ENCODE measurements at regions not wholly inside any gene's neighbourhood (a gene's known extent, or its start where the extent isn't known, plus 50 kb on each side); places are given as distances from the start of the nearest gene placed in this dataset.
"Not testable (repeated sequence)": the region's sequence is repeated elsewhere in the genome, so short reads cannot be mapped to it uniquely, and the experiment has no call there.

DNA sequence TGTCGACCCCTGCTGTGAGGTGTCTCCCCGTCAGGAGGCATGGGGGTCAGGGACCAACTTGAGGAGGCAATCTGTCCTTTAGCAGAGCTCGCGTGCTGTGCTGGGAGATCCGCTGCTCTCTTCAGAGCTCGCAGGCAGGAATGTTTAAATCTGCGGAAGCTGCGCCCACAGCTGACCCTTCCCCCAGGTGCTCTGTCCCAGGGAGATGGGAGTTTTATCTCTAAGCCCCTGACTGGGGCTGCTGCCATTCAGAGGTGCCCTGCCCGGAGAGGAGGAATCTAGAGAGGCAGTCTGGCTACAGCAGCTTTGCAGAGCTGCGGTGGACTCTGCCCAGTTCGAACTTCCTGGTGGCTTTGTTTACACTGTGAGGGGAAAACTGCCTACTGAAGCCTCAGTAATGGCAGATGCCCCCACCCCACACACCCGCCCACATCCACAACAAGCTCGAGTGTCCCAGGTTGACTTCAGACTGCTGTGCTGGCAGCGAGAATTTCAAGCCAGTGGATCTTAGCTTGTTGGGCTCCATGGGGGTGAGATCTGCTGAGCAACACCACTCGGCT lies 133.1 kb downstream of the CENPC start:
- not testable (repeated sequence) for DNase-seq (ENCODE audit: low read depth)

DNA sequence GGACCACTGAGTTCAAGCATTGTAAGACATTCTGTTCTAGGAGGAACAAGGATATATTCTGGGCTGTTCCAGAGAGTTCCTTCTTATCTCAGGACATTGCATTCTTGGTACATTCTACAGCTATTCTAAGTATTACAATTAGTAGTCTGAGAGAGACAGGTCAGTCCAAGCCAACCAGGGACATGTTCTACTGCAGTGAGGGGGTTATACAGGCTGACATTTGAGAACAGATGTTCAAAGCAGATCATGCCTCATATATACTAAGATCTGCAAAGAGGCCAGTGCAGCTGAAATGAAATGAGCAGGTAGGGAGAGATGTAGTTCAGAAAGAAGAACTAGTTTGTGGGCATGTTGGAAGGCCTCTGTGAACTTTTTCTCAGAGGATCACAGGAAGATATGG lies 142.0 kb downstream of the CENPC start:
- DNase-seq (ENCODE audit: low read depth), result no peak

DNA sequence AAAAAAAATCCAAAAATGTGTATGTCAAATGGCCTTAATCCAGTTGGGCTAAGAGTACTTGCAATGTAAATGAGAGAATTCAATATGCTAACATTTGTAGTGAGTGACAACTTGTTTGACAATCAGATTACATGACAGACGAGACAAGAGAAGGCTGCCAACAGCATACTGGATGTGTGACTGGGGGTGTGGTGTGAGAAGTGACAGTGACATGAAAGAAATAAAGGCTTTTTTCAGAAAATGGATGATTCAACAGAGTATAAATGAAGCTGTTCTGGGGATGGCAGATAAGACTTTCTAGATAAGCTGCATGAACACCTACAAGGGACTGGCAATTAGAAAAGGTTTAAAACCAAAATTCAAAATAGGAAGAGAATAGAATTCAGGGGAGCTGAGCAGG lies 143.4 kb downstream of the CENPC start:
- DNase-seq (ENCODE audit: low read depth), result no peak

DNA sequence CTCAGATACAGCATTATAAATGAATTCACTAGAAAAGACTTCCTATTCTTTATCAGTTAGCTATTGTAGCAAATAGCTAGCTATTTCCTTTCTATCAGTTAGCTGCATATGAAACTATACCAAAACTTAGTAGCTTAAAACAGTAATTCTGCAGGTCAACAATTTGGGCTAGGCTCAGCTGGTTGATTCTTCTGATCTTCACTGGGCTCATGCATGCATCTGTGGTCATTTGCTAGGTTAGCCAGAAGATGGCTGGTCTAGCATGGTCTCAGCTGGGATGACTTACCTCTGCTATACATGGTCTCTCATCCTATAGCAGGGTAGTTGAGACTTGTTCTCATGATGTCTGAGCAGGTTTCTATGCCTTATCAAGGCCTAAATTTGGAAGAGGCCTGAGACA lies 147.4 kb downstream of the CENPC start:
- no peak for DNase-seq (ENCODE audit: low read depth)

DNA sequence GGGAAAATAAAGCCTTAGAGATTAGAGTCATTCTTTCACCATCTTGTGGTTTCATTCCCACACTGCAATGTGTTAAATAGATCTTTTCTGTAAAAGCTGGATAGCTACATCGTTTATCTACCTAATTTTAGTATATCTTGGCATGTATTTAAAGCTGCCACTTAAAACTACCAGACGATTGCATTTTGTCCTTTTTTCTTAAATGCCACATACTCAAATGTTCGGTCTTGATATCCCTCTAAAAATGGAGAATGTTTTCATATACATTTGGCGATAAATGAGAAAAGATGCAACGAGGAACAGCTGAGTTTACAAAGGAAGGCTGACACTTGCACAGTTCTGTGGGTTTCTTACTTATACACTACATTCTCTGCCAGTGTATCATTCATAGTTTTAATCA lies 148.3 kb downstream of the CENPC start:
- no peak for DNase-seq (ENCODE audit: low read depth)

DNA sequence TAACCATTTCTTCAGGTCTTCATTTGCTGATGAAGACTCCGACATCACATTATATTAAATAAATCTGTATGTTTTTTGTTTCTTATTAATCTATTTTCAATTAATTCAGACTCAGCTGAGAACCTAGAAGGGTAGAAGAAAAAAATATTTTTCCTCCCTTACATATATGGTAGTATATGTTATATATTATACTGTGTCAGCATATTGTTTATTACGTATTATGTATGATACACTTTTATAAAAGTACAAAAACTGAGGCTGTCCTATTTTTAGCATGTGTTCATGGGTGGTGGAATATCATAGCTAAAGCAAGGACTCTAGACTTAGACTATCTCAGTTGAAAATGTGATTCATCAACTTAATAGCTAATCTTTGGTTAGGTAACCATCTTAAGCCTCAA lies 149.3 kb downstream of the CENPC start:
- no peak for DNase-seq (ENCODE audit: low read depth)

DNA sequence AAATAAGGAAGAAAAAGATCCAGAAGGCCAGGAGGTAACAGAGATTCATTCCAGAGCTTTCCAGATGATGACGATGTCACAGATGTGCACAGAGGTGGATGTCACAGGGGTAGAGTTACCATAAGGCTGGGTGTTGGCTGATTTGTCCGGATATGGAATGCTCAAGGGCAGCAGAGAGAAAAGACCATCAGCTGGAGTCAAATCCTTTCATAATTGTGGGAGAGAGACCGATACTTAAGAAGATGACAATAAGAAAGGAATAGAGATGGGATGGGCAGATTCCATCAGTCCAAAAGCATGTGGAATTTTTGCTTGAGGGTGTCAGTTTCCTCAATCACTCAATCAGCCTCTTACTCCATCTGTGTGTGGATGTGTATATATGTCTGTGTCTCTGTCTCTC lies 150.4 kb downstream of the CENPC start:
- no peak for DNase-seq (ENCODE audit: low read depth)

DNA sequence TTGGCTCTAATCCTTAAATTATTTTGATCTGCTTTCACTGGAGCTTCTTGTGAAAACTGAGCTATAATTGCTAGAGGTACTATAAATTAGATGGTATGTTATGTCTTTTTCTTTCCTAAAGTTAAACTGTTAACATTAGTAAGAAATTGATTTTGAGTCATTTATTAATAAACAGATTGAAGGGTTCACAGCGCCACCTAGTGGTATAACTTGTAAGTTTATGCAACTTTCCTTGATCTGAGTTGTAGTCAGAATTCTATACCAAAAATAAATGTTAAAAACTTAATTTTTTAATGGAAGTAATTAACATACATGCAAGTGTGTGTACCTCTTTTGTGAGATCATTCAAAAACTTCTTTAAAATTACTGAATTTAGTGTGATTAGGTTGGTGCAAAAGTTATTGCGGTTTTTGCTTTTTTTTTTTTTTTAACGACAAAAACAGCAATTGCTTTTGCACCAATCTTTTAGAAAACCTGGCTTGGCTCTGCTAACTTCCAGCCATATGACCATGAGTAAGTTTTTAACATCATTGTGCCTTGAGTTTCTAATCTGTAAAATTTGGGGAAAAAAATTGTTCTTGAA lies 151.5 kb downstream of the CENPC start:
- peak; percentile 35 for DNase-seq (ENCODE audit: low read depth)

DNA sequence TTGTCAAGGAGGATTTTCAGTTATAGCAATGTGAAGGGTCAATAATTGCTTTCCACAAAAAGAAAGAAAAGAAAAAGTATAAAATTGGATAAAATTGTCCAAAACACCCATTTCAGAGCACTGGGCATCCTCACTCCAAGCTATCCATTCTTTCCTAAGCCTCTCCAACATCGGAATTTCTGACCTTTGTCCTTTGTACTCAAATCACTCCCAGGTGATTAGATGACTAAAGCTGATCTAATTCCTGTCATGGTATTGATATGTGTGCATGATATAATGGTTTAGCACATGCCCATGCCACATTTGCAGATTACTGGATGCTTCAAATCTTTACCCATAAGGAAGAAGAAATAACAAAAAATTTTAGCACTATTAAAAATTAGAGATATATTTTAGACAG lies 152.3 kb downstream of the CENPC start:
- no peak for DNase-seq (ENCODE audit: low read depth)

DNA sequence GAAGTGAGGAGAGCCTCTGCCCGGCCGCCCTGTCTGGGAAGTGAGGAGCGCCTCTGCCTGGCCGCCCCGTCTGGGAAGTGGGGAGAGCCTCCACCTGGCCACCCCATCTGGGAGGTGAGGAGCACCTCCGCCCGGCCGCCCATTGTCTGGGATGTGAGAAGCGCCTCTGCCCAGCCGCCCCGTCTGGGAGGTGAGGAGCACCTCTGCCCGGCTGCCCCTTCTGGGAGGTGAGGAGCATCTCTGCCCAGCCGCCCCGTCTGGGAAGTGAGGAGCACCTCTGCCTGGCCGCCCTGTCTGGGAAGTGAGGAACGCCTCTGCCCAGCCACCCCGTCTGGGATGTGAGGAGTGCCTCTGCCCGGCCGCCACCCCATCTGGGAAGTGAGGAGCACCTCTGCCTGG lies 163.9 kb downstream of the CENPC start:
- not testable (repeated sequence) for DNase-seq (ENCODE audit: low read depth)

DNA sequence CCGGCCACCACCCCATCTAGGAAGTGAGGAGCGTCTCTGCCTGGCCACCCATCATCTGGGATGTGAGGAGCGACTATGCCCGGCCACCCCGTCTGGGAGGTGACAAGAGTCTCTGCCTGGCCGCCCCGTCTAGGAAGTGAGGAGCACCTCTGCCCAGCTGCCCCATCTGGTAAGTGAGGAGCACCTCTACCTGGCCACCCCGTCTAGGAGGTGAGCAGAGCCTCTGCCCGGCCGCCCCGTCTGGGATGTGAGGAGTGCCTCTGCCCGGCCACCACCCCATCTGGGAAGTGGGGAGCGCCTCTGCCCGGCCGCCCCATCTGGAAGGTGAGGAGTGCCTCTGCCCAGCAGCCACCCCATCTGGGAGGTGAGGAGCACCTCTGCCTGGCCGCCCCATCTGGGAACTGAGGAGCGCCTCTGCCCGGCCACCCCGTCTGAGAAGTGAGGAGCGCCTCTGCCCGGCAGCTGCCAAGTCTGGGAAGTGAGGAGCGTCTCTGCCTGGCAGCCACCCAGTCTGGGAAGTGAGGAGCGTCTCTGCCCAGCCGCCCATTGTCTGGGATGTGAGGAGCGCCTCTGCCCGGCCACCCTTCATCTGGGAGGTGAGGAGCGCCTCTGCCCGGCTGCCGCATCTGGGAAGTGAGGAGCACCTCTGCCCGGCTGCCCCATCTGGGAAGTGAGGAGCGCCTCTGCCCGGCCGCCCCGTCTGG lies 164.4 kb downstream of the CENPC start:
- not testable (repeated sequence) for DNase-seq (ENCODE audit: low read depth)

DNA sequence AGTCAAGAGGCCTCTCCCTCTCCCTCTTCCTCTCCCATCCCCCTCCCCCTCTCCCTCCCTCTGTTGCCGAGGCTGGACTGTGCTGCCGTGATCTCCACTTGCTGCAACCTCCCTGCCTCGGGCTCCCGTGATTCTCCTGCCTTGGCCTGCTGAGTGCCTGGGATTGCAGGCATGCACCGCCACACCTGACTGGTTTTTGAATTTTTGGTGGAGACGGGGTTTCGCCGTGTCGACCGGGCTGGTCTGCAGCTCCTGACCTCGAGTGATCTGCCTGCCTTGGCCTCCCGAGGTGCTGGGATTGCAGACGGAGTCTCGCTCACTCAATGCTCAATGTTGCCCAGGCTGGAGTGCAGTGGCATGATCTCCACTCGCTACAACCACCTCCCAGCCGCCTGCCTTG lies 165.1 kb downstream of the CENPC start:
- no peak for DNase-seq (ENCODE audit: low read depth)

DNA sequence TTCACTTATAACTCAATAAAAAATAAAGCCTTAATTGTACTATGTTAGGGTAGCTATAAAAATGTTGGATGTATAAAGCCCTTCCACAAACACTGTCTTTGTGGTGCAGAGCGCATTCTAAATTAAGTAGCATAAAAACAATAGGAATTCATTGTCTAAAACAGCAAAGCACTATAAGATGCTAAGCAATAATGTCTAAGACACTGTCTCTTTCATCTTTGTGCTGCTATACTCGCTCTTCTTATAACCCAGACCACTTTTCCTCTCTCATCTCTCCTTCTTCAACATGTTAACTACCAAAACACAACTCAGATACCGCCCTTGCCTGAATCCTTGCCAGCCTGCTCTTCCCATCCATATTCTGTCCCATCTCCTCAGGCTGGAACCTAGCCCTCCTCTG lies 170.0 kb downstream of the CENPC start:
- no peak for DNase-seq (ENCODE audit: low read depth)

DNA sequence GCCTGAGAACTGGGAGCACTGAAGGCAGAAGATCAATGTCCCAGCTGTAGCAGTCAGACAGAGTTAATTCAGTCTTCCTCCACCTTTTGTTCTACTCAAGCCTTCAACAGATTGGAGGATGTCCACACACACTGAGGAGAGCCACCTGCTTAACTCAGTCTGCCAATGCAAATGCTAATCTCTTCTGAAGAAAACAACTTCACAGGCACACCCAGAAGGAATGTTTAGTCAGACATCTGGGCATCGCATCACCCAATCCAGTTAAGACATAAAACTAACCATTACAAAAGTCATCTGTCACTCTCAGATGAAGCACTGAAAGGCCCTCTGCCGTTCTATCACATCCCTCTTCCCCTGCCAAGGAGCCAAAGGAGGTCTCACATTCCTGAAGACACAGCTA lies 173.7 kb downstream of the CENPC start:
- DNase-seq (ENCODE audit: low read depth), result no peak

DNA sequence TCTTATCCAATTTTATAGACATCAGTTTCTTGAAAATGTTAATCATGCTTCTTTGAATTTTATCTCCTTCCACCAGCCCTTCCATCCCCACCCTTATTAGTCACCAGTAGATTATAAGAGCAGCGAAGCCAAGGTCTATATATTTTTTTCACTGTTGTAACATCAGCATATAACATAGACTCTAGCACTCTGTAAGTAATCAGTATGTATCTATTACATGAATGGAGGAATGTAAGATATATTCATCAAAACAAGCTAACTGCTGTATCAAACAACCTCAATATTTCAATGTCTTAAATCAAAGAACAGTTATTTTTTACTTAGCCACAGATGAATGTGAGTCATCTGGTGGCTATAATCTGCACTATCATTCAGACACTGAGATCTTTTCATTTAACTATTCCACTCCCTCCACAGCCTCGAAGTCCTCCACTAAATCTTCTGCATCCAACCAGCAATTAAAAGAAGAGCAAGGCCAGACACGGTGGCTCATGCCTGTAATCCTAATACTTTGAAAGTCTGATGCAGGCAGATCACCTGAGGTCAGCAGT lies 178.9 kb downstream of the CENPC start:
- peak; percentile 9 for DNase-seq (ENCODE audit: low read depth)

DNA sequence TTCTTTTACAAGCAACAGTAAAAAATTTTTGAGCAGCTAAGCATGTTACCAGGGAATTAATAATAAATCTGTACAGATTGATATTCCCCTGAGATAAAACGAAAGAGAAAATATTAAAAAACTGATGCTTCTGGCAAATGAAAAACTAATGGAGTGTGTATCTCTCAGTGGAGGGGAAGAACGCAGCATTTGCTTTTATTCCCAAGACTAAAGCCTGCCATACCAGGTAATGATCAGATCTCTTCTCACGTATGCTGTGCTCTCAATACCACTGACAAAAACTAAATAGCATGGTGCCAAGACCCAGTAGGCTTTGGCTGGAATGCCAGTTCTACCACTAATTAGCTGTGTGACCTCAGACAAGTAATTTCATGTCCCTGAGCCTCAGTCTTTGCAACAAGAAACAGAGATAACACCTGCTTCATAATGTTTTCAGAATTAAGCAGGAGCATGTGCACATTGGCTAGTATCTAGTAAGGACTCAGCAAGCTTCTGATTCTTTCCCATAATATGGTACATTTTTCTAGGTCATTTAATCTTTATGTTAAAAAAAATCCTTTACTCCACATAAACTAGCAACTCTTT lies 179.6 kb downstream of the CENPC start:
- no peak for DNase-seq (ENCODE audit: low read depth)

DNA sequence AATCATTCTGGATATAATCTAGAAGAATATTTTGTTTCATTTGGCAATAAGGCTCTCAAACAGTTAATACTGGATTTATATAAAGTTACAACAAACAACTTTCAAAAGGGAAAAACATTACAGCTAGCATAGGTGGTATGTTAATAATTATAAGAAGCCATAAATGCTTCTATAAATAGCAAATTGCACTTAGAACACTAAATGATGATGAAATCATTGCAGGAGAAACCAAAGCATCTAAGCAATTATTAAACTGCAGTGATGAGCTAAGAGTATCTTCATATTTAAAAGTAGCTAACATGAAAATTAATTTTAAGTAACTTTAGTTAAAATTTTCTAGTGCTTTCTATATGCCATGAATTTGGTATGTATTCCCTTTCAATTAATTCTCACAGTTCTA lies 189.5 kb downstream of the CENPC start:
- DNase-seq (ENCODE audit: low read depth), result no peak

DNA sequence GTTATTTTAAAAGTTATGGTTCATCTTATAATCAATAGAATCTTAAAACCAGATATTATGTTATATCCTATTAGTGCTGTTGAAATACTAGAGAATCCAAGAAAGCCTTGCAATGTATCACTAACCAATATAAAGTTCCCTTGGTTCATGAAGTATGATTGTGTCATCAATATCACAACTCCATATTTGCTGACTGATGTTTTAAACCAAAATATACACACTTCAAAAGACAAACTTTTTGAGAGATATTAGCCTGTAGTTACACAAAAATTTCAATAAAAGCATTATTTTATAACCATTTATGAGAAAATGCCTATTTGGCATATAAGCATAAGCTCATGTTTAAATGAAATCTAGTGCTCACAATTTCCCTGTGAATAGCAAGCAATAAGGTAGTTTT lies 198.6 kb downstream of the CENPC start:
- DNase-seq (ENCODE audit: low read depth), result no peak

DNA sequence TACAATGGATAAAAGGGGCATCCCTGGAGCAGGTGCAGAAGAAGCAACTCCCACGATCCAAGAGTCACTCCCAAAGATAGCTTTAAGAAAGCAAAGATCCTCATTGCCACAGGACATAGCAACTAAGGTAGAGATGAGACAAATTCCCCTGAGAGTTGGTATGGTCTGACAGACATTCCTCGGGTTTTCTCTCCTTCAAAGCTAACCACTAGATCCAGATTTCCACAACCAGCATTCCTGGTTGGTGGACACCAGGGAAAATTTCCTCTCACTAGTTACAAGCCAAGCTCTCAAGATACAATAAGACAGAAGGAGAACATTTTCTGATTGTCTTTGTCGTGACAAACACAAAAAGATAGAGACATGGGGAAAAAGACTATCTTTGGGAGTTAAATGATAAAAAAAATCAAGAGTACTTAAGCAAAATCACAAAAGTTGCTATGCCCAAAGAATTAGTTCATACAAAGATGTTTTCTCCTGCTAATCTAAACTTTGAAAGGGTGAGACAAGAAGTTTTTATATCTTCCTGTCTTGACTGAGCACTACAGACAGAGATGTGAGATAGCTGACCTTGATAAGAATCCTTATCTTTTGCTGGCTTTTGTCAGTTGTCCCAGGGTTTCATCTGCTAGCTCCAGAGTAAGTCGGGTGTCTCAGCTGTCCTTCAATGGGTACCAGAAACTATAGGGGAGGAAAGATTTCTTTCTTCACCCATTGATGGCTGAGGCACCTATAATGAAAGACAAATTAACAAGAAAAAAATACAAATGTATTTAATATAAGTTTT lies 200.5 kb downstream of the CENPC start:
- no peak for DNase-seq (ENCODE audit: low read depth)

DNA sequence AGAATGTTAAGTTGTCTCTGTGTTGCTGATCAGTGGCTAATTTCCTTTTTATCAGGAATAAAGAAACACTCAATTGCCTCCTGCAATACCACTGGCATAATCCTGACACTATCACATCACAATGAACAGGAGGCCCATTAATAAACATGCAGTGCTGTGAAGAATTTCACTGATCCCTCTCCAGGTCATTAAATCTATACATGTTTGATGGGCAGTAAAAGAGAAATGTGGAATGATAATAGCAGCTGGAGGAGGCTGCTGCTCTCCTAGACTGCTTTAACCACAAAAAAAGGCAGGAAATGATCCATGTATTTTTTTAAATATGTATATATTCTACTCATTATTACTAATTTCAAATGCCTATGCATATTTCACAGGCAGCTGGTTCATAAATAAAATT lies 202.1 kb downstream of the CENPC start:
- no peak for DNase-seq (ENCODE audit: low read depth)

DNA sequence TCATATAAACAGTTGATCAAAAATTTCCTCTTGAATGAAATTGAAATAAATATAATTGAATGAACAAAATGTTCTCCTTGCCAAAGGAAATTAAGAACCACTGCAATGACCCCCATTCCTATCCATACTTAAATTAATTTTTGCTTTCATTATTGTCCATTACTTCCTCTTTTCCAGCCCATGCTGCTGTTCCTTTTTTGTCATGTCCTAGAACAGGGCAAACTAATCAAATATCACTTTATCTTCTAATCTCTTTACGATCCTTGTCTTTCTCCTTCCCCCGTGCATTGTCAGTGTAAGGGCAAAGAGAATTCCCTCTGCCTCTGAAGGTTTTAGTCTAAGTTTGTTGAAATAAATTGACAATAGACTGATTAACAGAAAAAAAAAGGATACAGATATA lies 203.0 kb downstream of the CENPC start:
- DNase-seq (ENCODE audit: low read depth), result no peak

DNA sequence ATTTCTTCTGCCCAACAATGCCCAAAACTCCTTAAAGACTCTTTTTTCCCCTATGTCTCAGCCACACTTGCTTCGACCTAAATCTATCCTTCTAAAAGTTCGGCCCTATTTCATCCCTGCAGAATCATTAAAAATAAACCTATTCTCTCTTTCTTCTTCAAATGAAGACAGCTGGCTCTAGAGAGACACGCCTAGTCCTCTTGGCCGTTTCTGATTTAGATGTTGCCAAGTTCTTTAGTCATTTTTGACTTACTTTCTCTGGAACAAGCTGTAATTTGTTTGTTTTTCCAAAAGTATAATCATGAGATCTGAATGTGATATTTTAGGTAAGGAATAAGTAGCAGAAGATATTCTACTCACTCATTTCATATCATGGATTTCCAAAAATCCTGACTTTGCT lies 211.6 kb downstream of the CENPC start:
- DNase-seq (ENCODE audit: low read depth), result no peak

Measured in iris pigment epithelial cell (primary cell).